ENCODE measurements at regions not wholly inside any gene's neighbourhood (a gene's known extent, or its start where the extent isn't known, plus 50 kb on each side); places are given as distances from the start of the nearest gene placed in this dataset.

DNA sequence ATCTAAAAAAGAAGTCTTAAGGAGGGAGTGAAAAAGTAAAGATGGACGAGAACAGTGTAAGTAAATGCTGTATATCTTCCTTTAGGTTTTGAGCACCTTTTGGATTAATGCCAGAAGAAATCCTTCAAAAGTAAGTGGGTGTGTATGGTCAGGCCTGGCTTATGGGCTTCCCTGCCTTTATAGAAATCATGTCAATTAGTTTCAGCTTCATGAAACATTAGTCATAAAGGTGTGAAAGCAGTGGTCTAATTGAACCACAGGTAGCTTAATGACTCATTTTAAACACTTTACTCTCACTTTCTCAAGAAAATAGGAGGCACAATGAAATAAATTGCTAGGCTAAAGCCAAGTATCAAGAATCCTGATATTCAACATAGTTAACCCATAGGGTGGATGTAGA, 467.4 kb upstream of the DPPA4 start:
- no peak for TF ChIP-seq POLR2AphosphoS5 (IDR thresholded peaks at IDR 0.05; ENCODE audit: borderline replicate concordance, low read depth, low read length)
- no peak for TF ChIP-seq FOXP2 (optimal IDR thresholded peaks at IDR 0.05; ENCODE audit: control extremely low read depth, extremely low read length, insufficient read depth)
- no peak for TF ChIP-seq EZH2 (IDR thresholded peaks at IDR 0.05)

All from SK-N-MC (cell line).